ENCODE measurements at regions not wholly inside any gene's neighbourhood (a gene's known extent, or its start where the extent isn't known, plus 50 kb on each side); places are given as distances from the start of the nearest gene placed in this dataset.

DNA sequence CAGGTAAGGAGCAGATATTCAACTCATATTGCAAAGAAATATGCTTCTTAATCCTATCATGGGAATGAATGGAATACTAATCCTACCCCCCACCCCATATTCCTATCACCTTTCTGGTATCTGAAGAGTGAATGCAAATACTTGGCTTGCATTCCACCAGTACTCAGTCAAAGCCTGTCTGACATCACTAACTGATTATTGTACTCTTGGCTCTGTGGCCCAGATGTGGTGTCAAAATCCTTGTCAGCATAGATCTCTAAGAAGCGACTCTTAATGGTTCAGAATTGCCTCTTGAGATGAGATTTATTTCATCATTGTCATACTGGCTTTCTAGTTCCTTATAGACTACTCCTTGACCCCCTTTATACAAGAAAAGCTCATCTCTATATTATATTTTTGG lies 604.6 kb downstream of the ADGRL2 start:
- WGBS, 2 donors (ENCODE audit: low coverage in 1 of 2): 67 to 88% methylated on average over 1 of the region's 1 CpG
- Histone ChIP-seq H3K9me3 (no peaks in the 10 kb centered on the region), H3K27ac (no peak overlapping the region), H3K36me3 (no peaks in the 10 kb centered on the region), H3K4me1 (no peaks in the 10 kb centered on the region), H3K4me3 (no peak overlapping the region), H3K27me3 (no peaks in the 10 kb centered on the region)
- intact Hi-C loops (cut with DNase I; ENCODE audit: low total_unique reads) (no loop called here), in situ Hi-C loops (cut with MboI; ENCODE audit: low pct_ligation_motif_present in 1 of 4, low pct_unique_long_range_greater_than_20kb in 1 of 4, low sequenced_read_pairs in 3 of 4) (no loop called here)
- DNase-seq: no peak
- TF ChIP-seq EP300 (IDR thresholded peaks at IDR 0.05; ENCODE audit: low read depth) (no peak), POLR2AphosphoS5 (IDR thresholded peaks at IDR 0.05) (no peak)

DNA sequence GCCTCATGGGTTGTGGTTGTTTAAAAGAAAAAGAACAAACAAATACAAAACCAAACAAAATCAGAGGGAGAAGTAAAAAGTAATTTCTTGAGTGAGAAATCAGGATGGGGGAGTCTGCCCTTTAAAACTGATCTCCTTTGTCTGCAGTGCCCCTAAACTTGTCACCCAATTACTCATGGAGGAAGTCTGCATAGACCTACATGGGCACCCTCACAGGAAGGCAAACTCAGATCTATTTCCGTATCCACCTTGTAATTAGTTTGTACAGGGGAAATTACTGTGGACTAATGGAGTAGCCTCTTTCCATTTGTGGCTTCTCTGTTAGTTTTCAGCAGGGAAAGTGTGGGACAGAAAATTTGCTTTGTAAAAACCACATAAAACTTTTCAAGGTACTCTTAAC lies 600.4 kb downstream of the ADGRL2 start:
- TF ChIP-seq EP300 (IDR thresholded peaks at IDR 0.05; ENCODE audit: low read depth): no peak
- no peak for TF ChIP-seq CTCF (IDR thresholded peaks at IDR 0.05)
- TF ChIP-seq POLR2AphosphoS5 (IDR thresholded peaks at IDR 0.05): no peak
- no peak for TF ChIP-seq POLR2A (IDR thresholded peaks at IDR 0.05)
- in situ Hi-C loops (cut with MboI; ENCODE audit: low pct_ligation_motif_present in 1 of 4, low pct_unique_long_range_greater_than_20kb in 1 of 4, low sequenced_read_pairs in 3 of 4) (no loop called here), intact Hi-C loops (cut with DNase I; ENCODE audit: low total_unique reads) (no loop called here)
- no peak overlapping the region for H3K27ac ChIP-seq
- H3K9me3 ChIP-seq: no peaks in the 10 kb centered on the region
- DNase-seq: no peak
- no peaks in the 10 kb centered on the region for H3K27me3 ChIP-seq
- H3K36me3 ChIP-seq: no peaks in the 10 kb centered on the region
- no peak overlapping the region for H3K4me3 ChIP-seq
- no peaks in the 10 kb centered on the region for H3K4me1 ChIP-seq
- WGBS, 2 donors (ENCODE audit: low coverage in 1 of 2): 62 to 67% methylated on average over 1 of the region's 1 CpG

GRCh38 chr1:82400521-82400920 lies 599.8 kb downstream of the ADGRL2 start:
- 71 to 85% methylated on average over 3 to 4 of the region's 4 CpGs for WGBS, 2 donors (ENCODE audit: low coverage in 1 of 2)
- intact Hi-C loops (cut with DNase I; ENCODE audit: low total_unique reads) (no loop called here), in situ Hi-C loops (cut with MboI; ENCODE audit: low pct_ligation_motif_present in 1 of 4, low pct_unique_long_range_greater_than_20kb in 1 of 4, low sequenced_read_pairs in 3 of 4) (no loop called here)
- TF ChIP-seq POLR2AphosphoS5 (IDR thresholded peaks at IDR 0.05) (no peak), EP300 (IDR thresholded peaks at IDR 0.05; ENCODE audit: low read depth) (no peak), POLR2A (IDR thresholded peaks at IDR 0.05) (no peak), CTCF (IDR thresholded peaks at IDR 0.05) (no peak)
- DNase-seq: no peak
- no peaks in the 10 kb centered on the region for H3K4me1 ChIP-seq
- no peak overlapping the region for H3K27ac ChIP-seq
- no peak overlapping the region for H3K4me3 ChIP-seq
- no peaks in the 10 kb centered on the region for H3K9me3 ChIP-seq
- H3K27me3 ChIP-seq: no peaks in the 10 kb centered on the region
- no peaks in the 10 kb centered on the region for H3K36me3 ChIP-seq

DNA sequence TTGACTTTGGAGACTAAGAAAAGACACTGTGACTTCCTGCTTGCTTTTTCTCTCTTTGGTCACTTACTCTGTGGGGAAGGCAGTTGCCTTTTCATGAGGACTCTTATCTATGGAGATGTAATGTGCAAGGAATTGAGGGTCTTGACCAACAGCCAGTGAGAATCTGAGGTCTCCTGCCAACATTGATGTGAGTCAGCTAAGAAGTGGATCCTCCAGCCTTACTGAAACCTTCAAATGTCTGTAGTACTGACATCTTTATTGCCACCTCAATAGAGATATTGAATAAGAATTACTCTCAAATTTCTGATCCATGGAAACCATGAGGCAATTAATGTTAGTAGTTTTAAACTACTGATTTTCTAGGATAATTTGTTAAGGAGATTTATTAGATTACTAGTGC lies 598.4 kb downstream of the ADGRL2 start:
- in situ Hi-C loops (cut with MboI; ENCODE audit: low pct_ligation_motif_present in 1 of 4, low pct_unique_long_range_greater_than_20kb in 1 of 4, low sequenced_read_pairs in 3 of 4): no loop called here
- Histone ChIP-seq H3K9me3 (no peaks in the 10 kb centered on the region), H3K27me3 (no peaks in the 10 kb centered on the region), H3K4me1 (no peaks in the 10 kb centered on the region), H3K4me3 (no peak overlapping the region), H3K36me3 (no peaks in the 10 kb centered on the region), H3K27ac (no peak overlapping the region)
- DNase-seq: no peak
- TF ChIP-seq EP300 (IDR thresholded peaks at IDR 0.05; ENCODE audit: low read depth) (no peak), POLR2AphosphoS5 (IDR thresholded peaks at IDR 0.05) (no peak), CTCF (IDR thresholded peaks at IDR 0.05) (no peak), POLR2A (IDR thresholded peaks at IDR 0.05) (no peak)
- intact Hi-C loops (cut with DNase I; ENCODE audit: low total_unique reads): no loop called here

DNA sequence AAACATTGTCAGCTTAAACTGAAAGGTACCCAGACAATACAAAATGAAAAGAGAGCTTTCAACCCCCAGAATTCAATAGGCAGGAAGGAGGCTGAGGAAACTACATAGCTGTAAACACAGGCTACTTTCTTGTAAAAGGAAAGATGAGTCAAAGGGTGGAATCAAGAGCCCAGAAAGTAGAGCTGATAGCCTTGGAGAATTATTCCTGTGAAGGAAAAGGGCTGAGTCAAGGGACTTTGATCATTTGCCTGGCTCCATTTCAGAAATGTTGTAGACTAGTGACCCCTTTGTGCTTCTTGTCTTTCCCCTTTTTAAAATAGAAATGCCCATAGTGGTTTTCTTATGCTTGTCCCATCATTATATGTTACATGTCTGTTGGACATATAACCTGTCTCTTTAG lies 597.6 kb downstream of the ADGRL2 start:
- DNase-seq: no peak
- no peaks in the 10 kb centered on the region for H3K27me3 ChIP-seq
- H3K27ac ChIP-seq: no peak overlapping the region
- no peaks in the 10 kb centered on the region for H3K36me3 ChIP-seq
- TF ChIP-seq POLR2AphosphoS5 (IDR thresholded peaks at IDR 0.05) (no peak), POLR2A (IDR thresholded peaks at IDR 0.05) (no peak), CTCF (IDR thresholded peaks at IDR 0.05) (no peak), EP300 (IDR thresholded peaks at IDR 0.05; ENCODE audit: low read depth) (no peak)
- intact Hi-C loops (cut with DNase I; ENCODE audit: low total_unique reads): no loop called here
- H3K9me3 ChIP-seq: no peaks in the 10 kb centered on the region
- no peaks in the 10 kb centered on the region for H3K4me1 ChIP-seq
- H3K4me3 ChIP-seq: no peak overlapping the region
- in situ Hi-C loops (cut with MboI; ENCODE audit: low pct_ligation_motif_present in 1 of 4, low pct_unique_long_range_greater_than_20kb in 1 of 4, low sequenced_read_pairs in 3 of 4): no loop called here
